NCI-H1694 (cell line): ENCODE measurements at regions not wholly inside any gene's neighbourhood (a gene's known extent, or its start where the extent isn't known, plus 50 kb on each side); places are given as distances from the start of the nearest gene placed in this dataset.
A peak's percentile ranks its signal among the peaks of the same experiment; 100 is the strongest.

Experiments used
- DNase-seq: peaks from one replicate; lab custom pipeline; 2025; lab: John Stamatoyannopoulos, UW

DNA sequence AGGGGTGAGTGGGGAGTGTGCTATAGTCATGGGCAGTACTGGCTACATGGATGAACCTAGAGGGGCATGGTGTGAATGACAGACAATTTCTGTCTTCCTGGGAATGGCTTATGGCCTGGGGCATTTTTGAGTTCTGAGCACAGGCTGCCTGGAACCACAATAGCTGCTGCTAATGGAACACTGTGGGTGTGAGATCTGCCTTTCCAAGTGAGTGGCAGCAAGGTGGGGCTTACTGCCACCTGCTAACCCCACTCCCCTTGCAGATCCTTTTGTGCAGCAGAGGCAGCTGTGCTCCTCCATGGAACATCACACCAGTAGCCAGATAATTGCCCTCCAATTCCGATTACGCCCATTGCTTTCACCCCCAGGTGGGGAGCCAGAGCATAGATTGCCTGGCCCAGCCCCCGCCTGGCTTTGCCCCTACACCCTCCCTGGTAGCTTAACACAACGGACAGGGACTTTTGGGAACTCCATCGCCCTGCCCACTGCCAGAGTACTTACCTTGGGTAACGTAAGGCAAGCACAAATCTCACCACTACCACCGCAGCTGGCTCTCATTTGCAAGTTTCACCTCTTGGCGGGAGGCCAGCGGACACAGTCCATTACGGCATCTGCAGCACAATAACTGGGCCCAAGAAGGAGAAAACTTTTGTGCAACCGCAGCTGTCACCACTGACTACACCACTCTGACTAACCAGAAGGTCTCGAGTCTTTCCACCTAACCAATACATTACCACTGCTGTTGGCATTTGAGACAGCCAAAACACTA lies 421.2 kb upstream of the NWD2 start:
- DNase-seq: no peak

DNA sequence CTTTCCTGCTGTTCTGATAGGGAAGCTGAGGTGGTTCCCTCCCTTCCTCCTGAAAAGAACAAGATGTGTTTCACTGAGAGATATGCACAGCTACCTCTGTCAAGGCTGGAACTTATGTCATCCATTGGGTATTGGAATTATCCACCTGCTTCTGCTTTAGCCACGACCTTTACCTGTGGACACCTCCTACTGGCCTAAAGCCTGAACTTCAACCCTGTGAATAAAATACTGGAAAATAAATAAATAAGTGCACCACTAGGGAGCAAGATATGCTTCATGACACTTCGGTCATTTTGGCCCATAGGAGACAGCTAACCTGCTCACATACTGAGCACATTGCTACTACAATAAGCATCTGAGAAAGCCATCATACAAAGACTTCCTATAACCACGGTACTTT lies 419.9 kb upstream of the NWD2 start:
- no peak for DNase-seq

DNA sequence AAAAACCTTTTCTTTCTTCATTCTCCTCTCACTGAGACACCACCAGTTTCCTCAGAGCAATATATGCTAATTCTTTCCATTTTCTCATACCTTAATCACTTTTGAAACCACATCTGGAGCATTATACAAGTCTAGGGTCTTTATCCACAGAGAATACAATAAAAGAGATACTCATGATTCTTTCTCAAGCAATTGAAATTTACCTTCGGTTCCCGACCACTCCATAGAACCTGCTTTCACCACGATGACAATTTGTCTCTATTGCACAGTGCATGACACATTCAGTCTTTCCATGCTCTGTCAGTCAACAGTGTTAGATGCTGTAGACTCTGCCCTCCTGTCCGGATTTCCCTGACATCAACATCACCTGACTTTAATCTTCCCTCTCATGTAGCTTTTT lies 409.3 kb upstream of the NWD2 start:
- DNase-seq: no peak

DNA sequence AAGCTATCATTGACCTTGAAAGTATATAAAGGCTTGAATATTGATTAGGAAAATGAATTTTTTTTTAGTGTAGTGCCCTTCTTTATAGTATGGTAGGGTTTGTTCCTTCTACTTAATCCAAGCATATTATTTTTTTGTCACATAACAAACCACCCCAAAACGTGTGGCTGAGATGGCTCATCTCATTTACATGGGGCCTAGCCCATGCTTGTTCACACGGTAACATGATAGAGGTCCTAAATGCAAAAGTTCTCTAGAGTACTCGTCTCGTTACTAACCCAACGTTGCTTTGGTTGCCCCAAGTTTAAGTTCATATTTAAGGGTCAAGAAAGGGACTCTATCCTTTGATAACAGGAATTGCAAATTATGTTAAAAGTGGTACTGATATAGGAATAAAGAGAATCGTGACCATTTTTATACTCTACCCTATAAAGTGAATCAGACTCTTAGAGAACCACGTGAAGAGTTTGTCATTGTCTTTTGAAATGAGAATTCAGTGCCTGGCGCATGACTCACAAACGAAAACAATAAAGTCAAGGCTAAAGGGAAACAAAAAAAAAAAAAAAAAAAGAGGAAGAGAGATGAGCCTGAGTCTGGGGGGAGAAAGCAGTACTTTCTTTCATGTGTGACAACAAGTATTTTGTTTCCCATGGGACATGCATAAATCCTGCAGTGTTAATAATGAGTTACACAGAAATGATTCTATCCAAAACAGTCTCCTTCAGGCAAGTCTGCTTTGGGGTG lies 402.8 kb upstream of the NWD2 start:
- no peak for DNase-seq

DNA sequence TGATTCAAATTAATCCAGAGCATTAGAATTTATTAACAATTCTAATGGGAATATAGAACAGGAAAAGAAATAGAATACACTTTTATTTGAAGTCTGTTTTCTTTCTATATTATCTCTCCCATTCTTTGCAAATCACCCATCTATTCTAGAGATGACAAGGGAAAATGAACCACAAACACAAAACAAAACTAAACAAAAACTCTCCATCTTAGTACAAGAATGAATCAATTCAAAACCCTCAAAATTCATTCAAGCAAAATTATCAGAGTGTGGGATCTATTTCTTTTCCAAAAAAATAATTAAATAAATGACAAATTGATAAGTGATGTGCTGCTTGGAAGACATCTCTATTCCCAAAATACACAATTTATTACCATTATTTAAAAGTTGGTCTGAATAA lies 400.1 kb upstream of the NWD2 start:
- no peak for DNase-seq

DNA sequence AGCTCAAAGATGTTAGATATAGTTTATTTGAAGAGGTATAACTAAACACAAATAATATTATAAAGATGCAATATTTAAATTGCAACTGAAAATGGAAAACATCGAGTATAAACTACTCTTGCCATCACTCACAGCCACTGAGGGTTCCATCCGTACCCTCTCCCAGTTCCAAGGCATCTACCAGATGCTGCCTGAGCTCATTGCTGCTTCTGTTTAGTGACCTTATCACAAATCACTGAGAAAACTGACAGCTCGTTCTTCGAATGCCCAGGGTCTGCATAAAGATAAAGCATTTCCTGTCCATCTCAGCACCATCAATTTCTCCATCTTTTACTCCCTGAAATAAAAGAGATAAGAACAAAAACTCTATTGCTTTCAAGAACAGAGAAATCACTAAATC lies 391.7 kb upstream of the NWD2 start:
- no peak for DNase-seq

DNA sequence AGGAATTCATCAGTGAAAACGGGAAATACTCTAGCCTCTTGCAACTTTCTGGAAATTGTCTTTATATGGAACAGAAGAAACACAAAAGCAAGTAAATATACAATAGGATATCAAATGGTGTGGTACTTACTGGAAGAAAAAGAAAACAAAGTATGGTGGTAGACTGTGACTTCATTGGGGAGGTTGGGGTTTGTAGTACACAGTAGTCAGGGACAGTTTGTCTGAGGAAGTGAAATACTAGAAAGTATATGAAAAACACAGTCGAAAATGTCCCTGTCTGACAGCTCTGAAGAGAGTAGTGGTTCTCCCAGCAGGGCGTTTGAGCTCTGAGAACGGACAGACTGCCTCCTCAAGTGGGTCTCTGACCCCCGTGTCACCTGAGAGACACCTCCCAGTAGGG lies 390.0 kb upstream of the NWD2 start:
- DNase-seq: no peak

DNA sequence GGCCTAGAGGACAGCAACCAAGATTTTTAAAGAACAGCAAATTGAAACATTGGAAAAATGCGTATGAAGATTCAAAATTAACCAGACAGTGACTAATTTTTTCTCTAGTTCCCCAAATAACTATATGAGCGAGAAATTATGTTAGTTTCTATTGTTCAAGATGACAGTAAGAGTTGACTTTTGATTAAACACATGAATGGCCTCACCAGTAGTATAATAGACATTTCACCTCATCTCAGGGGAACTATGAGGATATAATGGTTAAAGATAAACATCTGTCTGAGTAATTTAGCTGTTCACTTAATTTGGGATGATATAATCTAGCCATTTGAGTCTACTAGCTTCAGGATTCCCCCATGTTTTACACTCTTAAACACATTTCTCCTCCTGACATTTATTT lies 380.9 kb upstream of the NWD2 start:
- no peak for DNase-seq

DNA sequence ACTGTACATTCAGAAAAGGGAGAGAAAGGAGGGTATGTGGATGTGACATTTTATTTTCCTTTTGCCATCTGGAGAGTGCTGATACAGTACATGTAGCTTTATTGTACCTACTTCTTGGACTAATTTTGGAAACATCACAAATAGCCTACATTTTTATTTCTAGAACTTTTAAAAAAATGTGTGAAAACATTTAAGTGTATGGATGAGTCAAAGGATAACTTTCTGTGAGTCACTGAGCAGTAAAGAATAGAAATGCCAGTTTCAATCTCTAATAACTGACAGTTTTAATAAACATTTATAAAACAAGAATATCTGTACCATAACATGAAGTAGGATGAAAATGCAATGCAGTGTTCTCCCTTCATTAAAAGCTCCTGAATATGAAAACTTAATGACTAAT lies 374.4 kb upstream of the NWD2 start:
- DNase-seq: no peak

DNA sequence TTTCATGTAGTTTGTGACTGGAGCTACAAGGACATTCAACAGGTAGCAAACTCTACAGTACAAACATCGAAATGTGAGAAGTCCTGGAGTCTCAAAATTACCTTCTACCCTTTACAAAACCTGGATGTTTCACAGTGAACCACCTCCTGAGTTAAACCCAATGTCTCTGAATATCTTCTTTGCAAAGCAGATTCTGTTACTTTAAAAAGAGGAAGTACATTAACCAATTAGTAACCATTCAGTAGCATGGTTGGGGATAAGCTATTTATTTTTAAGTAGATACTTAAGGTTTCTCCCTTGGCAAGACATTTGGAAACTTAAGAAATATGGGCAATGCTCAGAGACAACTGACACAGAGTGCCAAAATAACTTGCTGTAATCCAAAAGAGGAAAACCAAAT lies 371.9 kb upstream of the NWD2 start:
- no peak for DNase-seq

DNA sequence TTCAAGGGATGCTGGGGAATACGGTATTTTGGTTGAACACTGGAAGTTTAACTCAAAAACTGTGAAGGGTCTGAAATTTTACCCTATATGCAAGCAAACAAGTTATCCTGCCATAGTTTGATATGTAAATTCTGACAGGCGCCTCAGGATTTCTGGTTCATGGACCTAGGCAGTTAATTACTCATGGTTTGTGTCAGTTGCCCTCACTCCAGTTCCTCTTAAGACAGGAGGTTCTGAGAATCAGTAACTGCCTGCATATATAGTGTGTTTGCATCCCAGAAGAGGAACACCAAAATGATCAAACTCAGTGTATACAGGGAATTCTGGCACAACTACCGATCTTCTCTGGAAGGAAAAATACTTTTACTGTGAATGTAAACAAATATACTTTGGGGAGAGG lies 360.4 kb upstream of the NWD2 start:
- DNase-seq: no peak

DNA sequence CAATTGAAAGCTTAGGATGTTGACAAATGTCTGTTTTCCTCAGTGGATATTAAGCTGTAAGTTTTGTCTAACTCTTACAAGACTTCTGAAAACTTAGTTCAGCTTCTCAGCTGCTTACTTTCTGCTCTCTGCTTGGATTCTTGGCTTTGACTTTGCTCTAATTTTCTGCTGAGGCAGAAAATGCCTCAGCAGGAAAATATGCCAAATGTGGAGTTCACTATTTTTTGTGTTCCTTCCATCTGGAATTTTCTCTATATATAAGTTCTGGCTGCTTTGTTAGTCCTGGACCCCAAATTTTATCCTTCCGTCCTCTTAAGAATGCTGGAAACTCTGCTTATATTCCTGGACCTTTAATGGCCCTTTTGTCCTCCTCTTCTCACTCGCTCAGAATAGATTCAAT lies 352.6 kb upstream of the NWD2 start:
- no peak for DNase-seq

DNA sequence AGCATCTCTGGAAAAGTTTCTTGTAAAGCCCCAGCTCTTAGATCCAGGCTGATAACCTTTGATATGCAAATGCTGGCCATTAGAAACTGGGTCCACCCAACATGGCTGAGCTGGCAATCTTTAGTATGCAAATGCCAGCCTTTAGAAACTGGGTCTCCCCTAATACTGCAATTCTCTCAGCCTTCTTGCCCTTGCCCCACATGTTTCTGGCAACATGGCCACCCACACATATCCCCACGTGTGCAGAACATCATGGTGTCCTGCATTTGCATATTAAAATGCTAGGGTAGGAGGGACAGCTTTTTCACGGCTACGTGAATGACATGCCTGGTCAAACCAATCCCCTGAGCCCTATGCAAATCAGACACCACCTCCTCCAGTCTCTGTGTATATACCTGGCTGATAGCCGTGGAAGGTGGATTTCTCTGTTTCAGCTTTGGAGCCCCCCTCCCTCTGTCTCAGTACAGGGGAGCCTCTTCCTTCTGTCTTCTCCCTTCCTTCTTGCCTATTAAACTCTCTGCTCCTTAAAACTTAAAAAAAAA lies 344.0 kb upstream of the NWD2 start:
- no peak for DNase-seq

DNA sequence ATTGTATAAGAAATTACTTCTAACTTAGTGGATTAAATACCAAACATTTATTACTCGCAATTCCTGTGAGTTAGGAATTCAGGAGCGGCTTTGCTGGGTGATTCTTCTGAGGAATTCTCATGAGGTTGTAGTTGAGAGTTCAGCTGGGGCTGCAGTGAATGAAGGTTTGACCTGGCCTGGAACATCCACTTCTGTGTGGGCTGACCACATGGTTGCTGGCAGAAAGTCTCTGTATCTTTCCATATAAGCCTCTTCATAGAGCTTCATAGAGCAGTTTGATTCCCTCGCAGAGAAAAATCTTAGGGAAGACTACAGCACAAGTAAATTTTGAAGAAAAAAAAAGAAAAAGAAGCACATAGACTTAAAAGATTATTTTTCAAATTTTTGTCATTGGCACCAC lies 339.7 kb upstream of the NWD2 start:
- no peak for DNase-seq

DNA sequence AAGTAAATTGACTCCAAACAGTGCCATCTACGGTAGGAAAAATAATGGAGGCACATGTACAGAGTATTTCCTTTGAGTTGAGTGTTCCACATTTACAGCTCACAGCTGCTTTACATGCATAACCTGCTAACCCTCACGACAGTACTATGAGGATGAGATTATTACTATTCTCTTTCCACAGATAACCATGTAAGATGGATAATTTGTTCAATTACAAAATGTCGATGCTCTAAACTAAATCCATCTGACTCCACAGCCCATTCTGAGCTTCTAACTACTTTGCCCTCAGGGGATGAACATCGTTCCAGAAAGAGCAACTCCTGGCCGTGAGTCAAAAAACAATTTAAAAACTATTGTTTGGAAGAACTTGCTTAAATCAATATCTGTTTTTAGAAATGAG lies 330.4 kb upstream of the NWD2 start:
- DNase-seq: no peak

DNA sequence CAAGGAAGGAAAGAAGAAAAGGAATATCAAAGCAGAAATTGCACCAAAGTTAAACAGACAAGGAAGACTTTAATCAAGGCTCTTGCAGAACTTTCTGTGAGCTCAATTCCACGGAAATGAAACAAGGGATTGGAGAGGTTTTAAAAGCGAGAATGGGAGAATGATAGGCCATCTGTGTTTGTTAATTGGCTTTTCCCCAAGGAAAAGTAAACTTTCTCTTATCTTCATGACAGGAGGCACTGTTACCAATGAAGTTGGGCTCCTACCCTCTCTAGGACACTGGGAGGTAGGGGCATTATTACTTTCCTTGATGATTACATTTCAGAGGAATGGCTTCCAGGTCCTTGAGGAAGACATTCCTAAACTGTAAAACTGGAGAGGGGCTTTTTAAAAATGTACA lies 328.8 kb upstream of the NWD2 start:
- no peak for DNase-seq

DNA sequence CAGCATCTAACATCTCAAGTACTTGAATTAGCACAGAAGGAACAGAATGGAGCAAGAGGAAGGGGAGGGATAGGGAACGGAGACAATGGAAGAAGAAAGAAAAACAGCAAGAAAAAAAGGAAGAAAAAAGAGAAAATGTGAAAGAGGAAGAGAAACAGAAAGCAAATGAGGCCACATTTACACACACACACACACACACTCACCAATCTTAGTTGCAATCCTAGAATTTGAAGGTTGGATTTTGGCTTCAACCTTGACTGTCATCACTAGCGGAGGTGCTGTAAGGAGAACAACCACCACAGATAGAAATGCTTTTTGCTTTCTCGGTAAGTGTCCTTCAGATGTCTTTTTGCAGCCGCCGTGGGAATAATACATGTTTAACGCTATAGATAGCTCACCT lies 327.1 kb upstream of the NWD2 start:
- DNase-seq: no peak

DNA sequence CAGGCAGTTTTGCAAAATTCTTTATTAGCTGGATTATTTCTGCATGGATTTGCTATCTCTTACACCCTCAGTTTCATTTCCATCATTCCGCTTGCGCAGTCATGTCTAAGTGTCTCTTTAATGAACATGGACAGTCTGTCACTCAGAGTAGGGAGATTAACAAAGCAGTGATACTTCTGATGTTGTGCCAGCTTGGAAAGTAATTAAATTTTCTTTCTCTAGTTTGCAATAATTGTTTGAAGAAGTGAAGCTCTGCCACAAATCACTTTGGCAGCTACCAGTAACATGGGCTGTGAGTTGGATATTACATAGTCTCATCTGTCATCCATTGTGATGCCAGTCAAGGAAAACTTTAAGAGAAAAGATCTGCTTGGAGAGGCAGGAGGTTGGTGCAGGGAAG lies 324.8 kb upstream of the NWD2 start:
- DNase-seq: no peak

DNA sequence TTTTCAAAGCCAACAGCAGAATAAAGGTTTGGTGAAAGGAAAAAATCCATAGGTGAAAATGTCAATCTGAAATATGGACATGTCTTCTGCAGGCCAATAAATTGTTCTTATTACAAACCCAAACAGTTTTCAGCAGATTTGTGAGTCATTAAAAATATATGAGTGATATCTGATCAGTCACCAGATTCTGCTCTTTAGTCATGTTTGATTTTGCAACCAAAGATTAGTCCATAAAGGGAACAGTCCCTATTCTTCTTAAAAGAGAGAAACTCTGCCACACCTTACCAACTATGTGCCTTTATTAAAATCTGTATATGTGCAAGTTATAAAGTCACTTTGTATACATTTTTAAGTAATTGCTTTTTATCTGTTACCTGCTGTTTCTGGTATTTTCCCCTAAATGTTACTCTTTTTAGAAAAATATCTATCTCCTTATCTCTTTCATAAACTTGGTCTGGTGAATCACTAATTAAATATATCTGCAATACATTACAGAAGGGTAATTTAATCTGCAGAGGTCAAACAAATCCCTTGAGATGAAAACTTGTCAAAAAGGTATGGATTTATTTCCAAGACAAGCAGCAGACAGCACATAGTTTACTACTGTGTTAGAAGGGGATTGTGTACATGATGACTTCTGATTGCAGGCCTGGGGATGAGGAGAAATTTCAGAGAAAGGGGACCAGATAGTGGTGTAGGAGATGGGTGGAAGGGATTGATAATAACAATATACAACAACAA lies 322.9 kb upstream of the NWD2 start:
- no peak for DNase-seq

DNA sequence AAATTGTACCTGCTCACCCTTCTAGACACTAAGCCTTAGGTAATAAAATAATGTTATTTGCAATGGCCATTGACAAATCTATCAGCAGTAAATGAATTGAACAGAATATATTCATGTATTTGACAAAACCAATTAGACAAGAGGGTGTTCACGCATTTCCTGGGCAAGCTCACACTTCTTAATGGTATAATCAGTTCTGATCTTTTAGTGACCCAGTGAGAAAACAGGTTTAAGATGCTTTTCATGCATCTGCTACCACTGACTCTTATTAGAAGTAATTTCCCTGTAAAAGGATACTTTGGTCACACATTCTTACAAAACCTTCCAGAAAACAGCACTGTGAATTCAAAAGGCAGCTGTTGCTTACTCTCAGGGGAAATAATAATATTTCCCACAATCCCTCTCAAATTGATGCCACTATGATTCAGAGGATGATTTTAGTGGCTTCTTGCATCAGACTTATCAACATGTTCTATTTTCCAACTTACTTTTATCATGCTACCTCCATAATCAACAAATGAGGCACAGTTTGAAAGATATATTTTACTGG lies 313.9 kb upstream of the NWD2 start:
- DNase-seq: no peak

DNA sequence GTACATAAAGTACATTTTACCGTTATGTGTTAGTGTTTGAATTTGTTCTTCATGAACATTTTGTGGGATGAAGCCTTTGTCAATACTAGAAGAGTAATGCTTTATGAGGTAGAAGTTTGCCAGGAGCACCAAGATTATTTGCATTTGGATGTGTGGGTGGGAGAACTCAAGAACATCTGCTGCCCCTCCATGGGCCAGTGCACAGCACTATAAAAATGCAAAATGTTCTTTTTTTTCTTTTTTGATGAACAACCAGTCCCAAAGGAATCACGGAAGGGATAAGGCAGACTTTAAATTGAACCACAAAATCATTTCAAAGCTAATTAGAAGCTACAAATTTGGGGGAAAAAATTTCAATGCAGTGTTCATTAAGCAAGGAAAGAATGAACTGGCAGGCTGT lies 300.3 kb upstream of the NWD2 start:
- DNase-seq: peak; percentile 57

DNA sequence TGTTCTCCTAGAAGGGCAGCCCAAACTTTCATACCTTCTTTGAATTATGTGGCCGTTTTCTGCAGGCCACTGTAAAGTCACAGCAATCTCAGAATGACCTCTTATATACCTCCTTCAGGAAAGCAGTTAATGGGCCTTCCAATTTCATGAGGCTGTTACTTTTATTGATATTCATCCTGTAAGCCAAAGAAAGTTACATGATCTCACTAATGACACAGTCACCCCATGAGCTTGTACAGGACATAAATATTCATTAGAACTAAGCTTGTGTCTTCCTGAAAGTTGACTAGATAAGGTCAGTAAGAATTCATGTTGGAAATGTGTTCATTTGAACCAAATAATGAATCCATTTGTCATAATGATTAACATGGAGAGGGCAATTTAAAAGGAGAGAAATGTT lies 283.1 kb upstream of the NWD2 start:
- DNase-seq: no peak
